HG03025 (cell line): ENCODE measurements at regions not wholly inside any gene's neighbourhood (a gene's known extent, or its start where the extent isn't known, plus 50 kb on each side); places are given as distances from the start of the nearest gene placed in this dataset.
"Not testable (repeated sequence)": the region's sequence is repeated elsewhere in the genome, so short reads cannot be mapped to it uniquely, and the experiment has no call there.

Experiments
- ATAC-seq: cut with Tn5 transposase; IDR thresholded peaks from one replicate; pipeline ENCODE4 v1.9.1; 2021; ENCODE audit warnings: mild to moderate bottlenecking, moderate library complexity; ENCODE audit not compliant: unreplicated experiment, low FRiP score

- no peak for ATAC-seq
Measured at GRCh38 chr5:111993242-111993641, 236.2 kb upstream of the NREP start.

- ATAC-seq, result no peak
Measured at GRCh38 chr5:111984044-111984443, 227.1 kb upstream of the NREP start.

GRCh38 chr5:111983459-111983858, 226.5 kb upstream of the NREP start:
- ATAC-seq, result no peak

GRCh38 chr5:111977436-111977829, 220.4 kb upstream of the NREP start:
- ATAC-seq, result no peak

- ATAC-seq, result no peak
Measured at GRCh38 chr5:111976705-111977435, 219.9 kb upstream of the NREP start.

- no peak for ATAC-seq
Measured at GRCh38 chr5:111975133-111975532, 218.1 kb upstream of the NREP start.

- ATAC-seq, result no peak
Measured at GRCh38 chr5:111973961-111974360, 217.0 kb upstream of the NREP start.

- no peak for ATAC-seq
Measured at GRCh38 chr5:111972548-111972947, 215.6 kb upstream of the NREP start.

- no peak for ATAC-seq
Measured at GRCh38 chr5:111972080-111972479, 215.1 kb upstream of the NREP start.

GRCh38 chr5:111968459-111968858, 211.5 kb upstream of the NREP start:
- no peak for ATAC-seq

- ATAC-seq, result no peak
Measured at GRCh38 chr5:111967463-111967862, 210.5 kb upstream of the NREP start.

- ATAC-seq, result no peak
Measured at GRCh38 chr5:111966290-111966689, 209.3 kb upstream of the NREP start.

- ATAC-seq, result no peak
Measured at GRCh38 chr5:111963555-111963954, 206.6 kb upstream of the NREP start.

- ATAC-seq, result no peak
Measured at GRCh38 chr5:111962906-111963305, 205.9 kb upstream of the NREP start.

- ATAC-seq, result no peak
Measured at GRCh38 chr5:111961862-111962261, 204.9 kb upstream of the NREP start.

- ATAC-seq, result no peak
Measured at GRCh38 chr5:111960476-111961215, 203.7 kb upstream of the NREP start.

- ATAC-seq, result no peak
Measured at GRCh38 chr5:111958851-111959250, 201.9 kb upstream of the NREP start.

GRCh38 chr5:111956765-111957164, 199.8 kb upstream of the NREP start:
- ATAC-seq, result not testable (repeated sequence)

- peak; percentile 61 for ATAC-seq
Measured at GRCh38 chr5:111954516-111955395, 197.8 kb upstream of the NREP start.

- no peak for ATAC-seq
Measured at GRCh38 chr5:111953351-111954127, 196.5 kb upstream of the NREP start.
